CD4-positive, CD25-positive, alpha-beta regulatory T cell (primary cell): ENCODE measurements at regions not wholly inside any gene's neighbourhood (a gene's known extent, or its start where the extent isn't known, plus 50 kb on each side); places are given as distances from the start of the nearest gene placed in this dataset.
"Not testable (repeated sequence)": the region's sequence is repeated elsewhere in the genome, so short reads cannot be mapped to it uniquely, and the experiment has no call there.

Source experiments
- ATAC-seq, 2 donors: fragments of 150-1000 bp; cut with Tn5 transposase; one replicate each; pipeline ENCODE4 v1.10.0; 2021; ENCODE audit warnings: low read depth in 2 of 2, moderate number of reproducible peaks in 2 of 2, moderate library complexity in 1 of 2
- DNase-seq, 3 donors: peaks; one replicate each; pipeline versions ENCODE4 v3.0.0 to v3.0.0-alpha.2; 2012 to 2022; ENCODE audit warnings: mixed read lengths in 1 of 3
- H3K27ac ChIP-seq: one replicate; pipeline ENCODE4 v1.7.0; 2013; ENCODE audit warnings: mild to moderate bottlenecking, low read length; ENCODE audit not compliant: insufficient read depth, poor library complexity, severe bottlenecking
- H3K27me3 ChIP-seq: one replicate; pipeline ENCODE4 v1.7.0; 2013; ENCODE audit warnings: low read length; ENCODE audit not compliant: control insufficient read depth, insufficient read depth
- H3K36me3 ChIP-seq: one replicate; pipeline ENCODE4 v1.7.0; 2013; ENCODE audit warnings: mild to moderate bottlenecking, low read length, moderate library complexity; ENCODE audit not compliant: control insufficient read depth, insufficient read depth
- H3K4me1 ChIP-seq: 2 replicates; pipeline ENCODE4 v1.7.0; 2013; ENCODE audit warnings: mild to moderate bottlenecking, low read length; ENCODE audit not compliant: insufficient read depth, control insufficient read depth, poor library complexity, severe bottlenecking
- H3K4me3 ChIP-seq: one replicate; pipeline ENCODE4 v1.7.0; 2013; ENCODE audit warnings: low read depth, mild to moderate bottlenecking, low read length, moderate library complexity
- H3K9me3 ChIP-seq, 2 experiments: 1 replicate in 1 of 2; 2 replicates in 1 of 2; pipeline ENCODE4 v1.7.0; 2013; ENCODE audit warnings: low read length in 2 of 2, mild to moderate bottlenecking in 1 of 2, moderate library complexity in 1 of 2; ENCODE audit not compliant: control insufficient read depth in 2 of 2
- H3K27ac Mint-ChIP-seq, 3 donors: one replicate each; pipeline ENCODE4 v1.8.0; 2020 to 2022; ENCODE audit warnings: mild to moderate bottlenecking in 3 of 3, mixed read lengths in 3 of 3, moderate library complexity in 2 of 3
- H3K27me3 Mint-ChIP-seq: one replicate; pipeline ENCODE4 v1.8.0; 2022; ENCODE audit warnings: mild to moderate bottlenecking, mixed read lengths
- H3K36me3 Mint-ChIP-seq: one replicate; pipeline ENCODE4 v1.8.0; 2020; ENCODE audit warnings: mixed read lengths
- H3K4me1 Mint-ChIP-seq, 4 donors: one replicate each; pipeline ENCODE4 v1.8.0; 2020 to 2022; ENCODE audit warnings: mixed read lengths in 4 of 4, mild to moderate bottlenecking in 1 of 4
- H3K4me3 Mint-ChIP-seq, 4 donors: one replicate each; pipeline ENCODE4 v1.8.0; 2020 to 2022; ENCODE audit warnings: mild to moderate bottlenecking in 4 of 4, mixed read lengths in 4 of 4, moderate library complexity in 3 of 4
- H3K9me3 Mint-ChIP-seq, 7 donors: one replicate each; pipeline ENCODE4 v1.8.0; 2020 to 2022; ENCODE audit warnings: mixed read lengths in 7 of 7, mild to moderate bottlenecking in 3 of 7, moderate library complexity in 2 of 7

- ATAC-seq = no peak
Measured at GRCh38 chr13:110980921-110981320, 66.1 kb upstream of the ANKRD10 start.

GRCh38 chr13:110979149-110979548 lies 64.3 kb upstream of the ANKRD10 start:
- H3K27ac ChIP-seq, H3K4me3 ChIP-seq, H3K36me3 ChIP-seq, DNase-seq, H3K9me3 ChIP-seq, H3K36me3 Mint-ChIP-seq, ATAC-seq, H3K27ac Mint-ChIP-seq, H3K4me3 Mint-ChIP-seq, H3K4me1 Mint-ChIP-seq, H3K4me1 ChIP-seq, H3K9me3 Mint-ChIP-seq, H3K27me3 ChIP-seq: not testable (repeated sequence)
- H3K27me3 Mint-ChIP-seq = peaks cover 16% of the 10 kb centered on the region

More at GRCh38 chr13:110980921-110981320, 66.1 kb upstream of the ANKRD10 start:
- no peaks in the 10 kb centered on the region for H3K36me3 ChIP-seq
- Mint-ChIP-seq H3K4me3 (no peak overlapping the region), H3K4me1 (no peaks in the 10 kb centered on the region), H3K36me3 (no peaks in the 10 kb centered on the region), H3K27me3 (peaks cover 16% of the 10 kb centered on the region), H3K27ac (no peak overlapping the region), H3K9me3 (peaks cover 0 to 3% (median 0%) of the 10 kb centered on the region in 7 donors)
- H3K4me3 ChIP-seq = no peak overlapping the region
- peaks cover 5% of the 10 kb centered on the region for H3K27me3 ChIP-seq
- H3K4me1 ChIP-seq = no peaks in the 10 kb centered on the region
- H3K9me3 ChIP-seq = no peaks in the 10 kb centered on the region
- no peak for DNase-seq
- H3K27ac ChIP-seq = no peak overlapping the region

- Mint-ChIP-seq H3K4me1 (no peaks in the 10 kb centered on the region), H3K27me3 (peaks cover 16% of the 10 kb centered on the region), H3K9me3 (peaks cover 0 to 5% (median 0%) of the 10 kb centered on the region in 7 donors), H3K4me3 (no peak overlapping the region), H3K36me3 (no peaks in the 10 kb centered on the region), H3K27ac (no peak overlapping the region)
- no peak for DNase-seq
- Histone ChIP-seq H3K27me3 (no peaks in the 10 kb centered on the region), H3K4me1 (no peaks in the 10 kb centered on the region), H3K4me3 (no peak overlapping the region), H3K9me3 (no peaks in the 10 kb centered on the region), H3K36me3 (no peaks in the 10 kb centered on the region), H3K27ac (no peak overlapping the region)
- no peak for ATAC-seq
Measured at GRCh38 chr13:110978390-110978789, 63.5 kb upstream of the ANKRD10 start.

GRCh38 chr13:110976785-110977184 lies 61.9 kb upstream of the ANKRD10 start:
- H3K4me1 ChIP-seq = no peaks in the 10 kb centered on the region
- H3K4me3 Mint-ChIP-seq = no peak overlapping the region
- DNase-seq = no peak
- H3K9me3 ChIP-seq = no peaks in the 10 kb centered on the region
- H3K9me3 Mint-ChIP-seq = peaks cover 0 to 7% (median 0%) of the 10 kb centered on the region in 7 donors
- peaks cover 15% of the 10 kb centered on the region for H3K27me3 Mint-ChIP-seq
- no peaks in the 10 kb centered on the region for H3K27me3 ChIP-seq
- H3K36me3 ChIP-seq = no peaks in the 10 kb centered on the region
- H3K4me1 Mint-ChIP-seq = no peaks in the 10 kb centered on the region
- H3K36me3 Mint-ChIP-seq = no peaks in the 10 kb centered on the region
- no peak overlapping the region for H3K27ac ChIP-seq
- no peak for ATAC-seq
- H3K4me3 ChIP-seq = no peak overlapping the region
- H3K27ac Mint-ChIP-seq = no peak overlapping the region

- H3K4me3 Mint-ChIP-seq = no peak overlapping the region
- no peaks in the 10 kb centered on the region for H3K4me1 Mint-ChIP-seq
Measured at GRCh38 chr13:110973007-110973700, 58.3 kb upstream of the ANKRD10 start.

GRCh38 chr13:110971486-110971885 lies 56.6 kb upstream of the ANKRD10 start:
- no peak overlapping the region for H3K4me3 Mint-ChIP-seq
- ATAC-seq = no peak
- no peak for DNase-seq
- no peak overlapping the region for H3K27ac ChIP-seq
- H3K9me3 ChIP-seq = no peaks in the 10 kb centered on the region
- H3K36me3 Mint-ChIP-seq = no peaks in the 10 kb centered on the region
- no peak overlapping the region for H3K27ac Mint-ChIP-seq
- H3K36me3 ChIP-seq = no peaks in the 10 kb centered on the region
- no peaks in the 10 kb centered on the region for H3K4me1 Mint-ChIP-seq
- H3K27me3 Mint-ChIP-seq = peaks cover 4% of the 10 kb centered on the region
- H3K9me3 Mint-ChIP-seq = peaks cover 1 to 10% (median 5%) of the 10 kb centered on the region in 7 donors
- H3K4me1 ChIP-seq = no peaks in the 10 kb centered on the region
- H3K27me3 ChIP-seq = no peaks in the 10 kb centered on the region
- H3K4me3 ChIP-seq = no peak overlapping the region

More at GRCh38 chr13:110973007-110973700, 58.3 kb upstream of the ANKRD10 start:
- Mint-ChIP-seq H3K9me3 (peaks cover 0 to 7% (median under 1%) of the 10 kb centered on the region in 7 donors), H3K27ac (no peak overlapping the region), H3K27me3 (peaks cover 5% of the 10 kb centered on the region), H3K36me3 (no peaks in the 10 kb centered on the region)
- ATAC-seq = no peak
- Histone ChIP-seq H3K9me3 (no peaks in the 10 kb centered on the region), H3K4me1 (no peaks in the 10 kb centered on the region), H3K36me3 (no peaks in the 10 kb centered on the region), H3K27me3 (no peaks in the 10 kb centered on the region), H3K27ac (no peak overlapping the region), H3K4me3 (no peak overlapping the region)
- no peak for DNase-seq

GRCh38 chr13:110967156-110967855 lies 52.4 kb upstream of the ANKRD10 start:
- H3K4me1 ChIP-seq, H3K36me3 Mint-ChIP-seq, ATAC-seq, H3K27me3 Mint-ChIP-seq, H3K27me3 ChIP-seq, H3K27ac Mint-ChIP-seq, H3K4me3 ChIP-seq, H3K27ac ChIP-seq, DNase-seq, H3K4me3 Mint-ChIP-seq, H3K36me3 ChIP-seq: not testable (repeated sequence)
- H3K9me3 Mint-ChIP-seq = peaks cover 3 to 34% (median 16%) of the 10 kb centered on the region in 7 donors
- peaks cover 9 to 11% of the 10 kb centered on the region in 2 experiments for H3K9me3 ChIP-seq
- peaks cover 0 to 11% (median 4%) of the 10 kb centered on the region in 4 donors for H3K4me1 Mint-ChIP-seq
